ENCODE measurements at regions not wholly inside any gene's neighbourhood (a gene's known extent, or its start where the extent isn't known, plus 50 kb on each side); places are given as distances from the start of the nearest gene placed in this dataset.

DNA sequence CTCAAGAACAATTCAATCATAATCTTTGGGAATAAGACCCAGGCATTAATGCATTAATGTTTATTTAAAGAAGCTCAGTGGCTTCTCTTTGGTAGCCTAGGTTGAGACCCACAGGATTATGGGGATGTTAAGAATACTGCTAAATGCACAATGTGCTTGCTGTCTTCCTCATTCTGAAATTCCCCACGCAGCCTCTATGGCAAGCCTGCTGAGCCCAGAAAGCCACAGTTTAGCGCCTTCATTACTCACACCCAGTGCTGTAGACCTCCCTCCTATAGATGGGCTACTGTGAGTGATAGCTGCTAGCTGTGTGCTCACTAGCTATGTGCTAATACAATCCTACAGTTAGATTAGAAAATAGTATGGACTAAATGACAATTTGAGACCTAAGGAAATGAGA, 90.6 kb downstream of the TNFSF13B start:
- H3K4me1 Mint-ChIP-seq (ENCODE audit: low read depth), result no peaks in the 10 kb centered on the region
- no peaks in the 10 kb centered on the region for H3K9me3 Mint-ChIP-seq
- peaks cover 4% of the 10 kb centered on the region for H3K27me3 Mint-ChIP-seq
- H3K36me3 Mint-ChIP-seq (ENCODE audit: low read depth), result no peaks in the 10 kb centered on the region
- no peak overlapping the region for H3K27ac Mint-ChIP-seq
- H3K4me3 Mint-ChIP-seq, result no peak overlapping the region

DNA sequence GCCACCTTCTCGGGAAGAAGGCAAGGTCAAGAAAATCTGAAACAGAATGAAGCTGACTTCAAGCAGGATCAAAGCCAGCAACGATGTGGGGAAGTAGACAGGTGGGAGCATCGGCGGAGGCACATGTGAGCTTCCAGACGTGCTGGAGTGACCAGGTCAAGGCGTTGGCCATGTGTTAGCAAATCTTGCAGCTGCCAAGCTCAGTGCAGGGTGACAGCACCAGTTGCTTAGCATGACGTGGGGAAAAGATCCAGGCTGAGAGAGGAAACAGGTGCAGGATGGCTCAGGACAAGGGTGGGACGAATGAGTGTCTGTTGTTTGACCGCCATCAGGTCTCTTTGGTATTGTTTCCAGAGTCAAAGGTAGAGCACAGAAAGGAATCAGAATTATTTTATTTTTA, 92.3 kb downstream of the TNFSF13B start:
- no peak overlapping the region for H3K27ac Mint-ChIP-seq
- H3K36me3 Mint-ChIP-seq (ENCODE audit: low read depth), result no peaks in the 10 kb centered on the region
- no peaks in the 10 kb centered on the region for H3K4me1 Mint-ChIP-seq (ENCODE audit: low read depth)
- no peak overlapping the region for H3K4me3 Mint-ChIP-seq
- peaks cover 4% of the 10 kb centered on the region for H3K27me3 Mint-ChIP-seq
- no peaks in the 10 kb centered on the region for H3K9me3 Mint-ChIP-seq

DNA sequence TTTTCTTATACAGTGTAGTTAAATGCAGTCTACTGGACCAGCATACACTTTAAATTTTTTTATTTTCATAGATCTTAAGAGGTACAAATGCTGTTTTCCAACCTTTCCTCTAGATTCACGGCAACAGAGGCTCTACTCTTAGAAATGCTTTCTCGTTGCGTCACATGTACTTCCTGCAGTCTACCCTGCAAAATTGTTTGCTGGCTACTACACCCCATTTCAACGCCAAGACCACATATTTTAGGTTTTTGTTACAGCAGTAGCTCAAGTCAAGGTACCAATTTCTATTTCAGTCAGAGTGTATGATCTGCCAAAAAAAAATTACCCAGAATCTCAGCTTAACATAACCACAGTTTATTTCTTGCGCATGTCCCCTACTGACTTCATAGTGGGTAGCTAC, 94.1 kb downstream of the TNFSF13B start:
- H3K4me3 Mint-ChIP-seq, result no peak overlapping the region
- peaks cover 4% of the 10 kb centered on the region for H3K27me3 Mint-ChIP-seq
- H3K4me1 Mint-ChIP-seq (ENCODE audit: low read depth), result no peaks in the 10 kb centered on the region
- no peaks in the 10 kb centered on the region for H3K36me3 Mint-ChIP-seq (ENCODE audit: low read depth)
- no peaks in the 10 kb centered on the region for H3K9me3 Mint-ChIP-seq
- no peak overlapping the region for H3K27ac Mint-ChIP-seq

DNA sequence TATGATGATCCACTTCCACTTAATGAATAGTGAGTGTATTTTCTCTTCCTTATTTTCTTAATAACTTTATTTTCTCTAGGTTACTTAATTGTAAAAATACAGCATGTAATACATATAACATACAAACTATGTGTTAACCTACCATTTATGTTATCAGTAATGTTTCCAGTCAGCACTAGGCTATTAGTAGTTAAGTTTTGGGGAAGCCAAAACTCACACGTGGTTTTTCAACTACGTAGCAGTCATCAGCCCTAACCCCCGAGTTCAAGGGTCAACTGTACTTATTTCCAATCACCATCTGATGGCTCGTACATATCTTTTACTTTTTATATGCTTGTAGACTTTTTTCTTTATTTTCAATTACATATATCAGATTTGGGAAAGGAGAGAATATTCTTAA, 95.7 kb downstream of the TNFSF13B start:
- Mint-ChIP-seq H3K27me3 (peaks cover 4% of the 10 kb centered on the region), H3K4me1 (ENCODE audit: low read depth) (no peaks in the 10 kb centered on the region), H3K36me3 (ENCODE audit: low read depth) (no peaks in the 10 kb centered on the region), H3K27ac (no peak overlapping the region), H3K4me3 (no peak overlapping the region), H3K9me3 (no peaks in the 10 kb centered on the region)

DNA sequence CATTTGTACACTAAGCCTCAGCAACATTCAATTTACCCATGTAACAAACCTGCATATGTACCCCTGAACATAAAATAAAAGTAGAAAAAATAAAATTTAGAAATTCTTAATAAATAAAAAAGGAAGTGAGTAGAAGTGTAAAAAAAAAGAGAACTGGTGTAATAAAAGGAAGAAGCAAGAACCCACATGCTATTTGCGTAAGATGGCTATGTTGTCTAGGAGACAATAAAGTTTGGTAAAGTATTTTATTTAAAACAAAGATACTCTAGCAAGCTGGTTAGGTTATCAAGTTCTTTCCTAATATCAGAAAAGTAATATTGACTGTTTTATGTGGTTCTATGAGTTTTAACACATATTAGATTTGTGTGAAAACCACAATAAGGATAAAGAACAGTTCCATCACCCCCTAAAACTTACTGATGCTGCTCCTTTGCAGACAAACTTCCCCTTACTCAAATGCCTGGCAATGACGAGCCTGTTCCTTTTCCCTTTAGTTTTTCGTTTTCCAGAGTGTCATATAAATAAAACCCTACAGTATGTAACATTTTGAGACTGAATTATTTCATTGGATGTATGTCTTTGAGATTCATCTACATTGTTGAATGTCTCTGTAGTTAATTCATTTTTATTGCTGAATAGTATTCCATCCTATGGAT, 98.9 kb downstream of the TNFSF13B start:
- Mint-ChIP-seq H3K4me1 (ENCODE audit: low read depth) (no peaks in the 10 kb centered on the region), H3K4me3 (no peak overlapping the region), H3K27ac (no peak overlapping the region), H3K27me3 (peaks cover 9% of the 10 kb centered on the region), H3K36me3 (ENCODE audit: low read depth) (no peaks in the 10 kb centered on the region), H3K9me3 (no peaks in the 10 kb centered on the region)

DNA sequence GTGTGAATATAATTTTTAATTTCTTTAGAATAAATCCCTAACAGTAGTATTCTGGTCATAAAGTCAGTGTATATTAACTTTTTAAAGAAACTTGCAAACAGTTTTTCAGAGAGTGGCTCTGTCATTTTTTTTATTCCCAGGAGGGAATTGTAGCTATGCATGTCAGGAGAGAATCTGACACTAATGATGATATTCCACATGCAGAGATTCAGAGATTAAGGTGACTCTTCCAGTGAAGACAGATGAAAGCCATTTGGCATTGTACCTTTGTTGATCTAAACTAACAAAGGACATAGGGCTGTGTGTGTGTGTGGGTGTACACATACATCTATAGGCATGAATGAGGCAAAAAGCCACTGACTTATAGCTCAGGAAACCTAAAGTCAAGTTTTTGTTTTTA, 99.9 kb downstream of the TNFSF13B start:
- no peak overlapping the region for H3K4me3 Mint-ChIP-seq
- no peaks in the 10 kb centered on the region for H3K9me3 Mint-ChIP-seq
- H3K36me3 Mint-ChIP-seq (ENCODE audit: low read depth), result no peaks in the 10 kb centered on the region
- no peaks in the 10 kb centered on the region for H3K4me1 Mint-ChIP-seq (ENCODE audit: low read depth)
- H3K27ac Mint-ChIP-seq, result no peak overlapping the region
- H3K27me3 Mint-ChIP-seq, result peaks cover 6% of the 10 kb centered on the region

DNA sequence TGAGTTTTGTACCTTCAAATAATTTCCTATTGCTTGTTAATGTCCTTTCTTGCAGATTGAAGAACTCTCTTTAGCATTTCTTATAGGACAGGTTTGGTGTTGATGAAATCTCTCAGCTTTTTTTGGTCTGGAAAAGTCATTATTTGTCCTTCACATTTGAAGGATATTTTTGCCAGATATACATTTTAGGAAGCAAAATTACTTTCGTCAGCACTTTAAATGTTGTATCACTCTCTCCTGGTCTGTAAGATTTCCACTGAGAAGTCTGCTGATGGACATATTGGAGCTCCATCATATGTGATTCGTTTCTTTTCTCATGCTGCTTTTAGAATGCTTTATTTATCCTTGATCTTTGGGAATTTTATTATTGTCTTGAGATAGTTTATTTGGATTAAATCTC, 105.5 kb downstream of the TNFSF13B start:
- H3K27me3 Mint-ChIP-seq, result peaks cover 4% of the 10 kb centered on the region
- no peak overlapping the region for H3K4me3 Mint-ChIP-seq
- no peak overlapping the region for H3K27ac Mint-ChIP-seq
- no peaks in the 10 kb centered on the region for H3K9me3 Mint-ChIP-seq
- H3K4me1 Mint-ChIP-seq (ENCODE audit: low read depth), result no peaks in the 10 kb centered on the region
- no peaks in the 10 kb centered on the region for H3K36me3 Mint-ChIP-seq (ENCODE audit: low read depth)

DNA sequence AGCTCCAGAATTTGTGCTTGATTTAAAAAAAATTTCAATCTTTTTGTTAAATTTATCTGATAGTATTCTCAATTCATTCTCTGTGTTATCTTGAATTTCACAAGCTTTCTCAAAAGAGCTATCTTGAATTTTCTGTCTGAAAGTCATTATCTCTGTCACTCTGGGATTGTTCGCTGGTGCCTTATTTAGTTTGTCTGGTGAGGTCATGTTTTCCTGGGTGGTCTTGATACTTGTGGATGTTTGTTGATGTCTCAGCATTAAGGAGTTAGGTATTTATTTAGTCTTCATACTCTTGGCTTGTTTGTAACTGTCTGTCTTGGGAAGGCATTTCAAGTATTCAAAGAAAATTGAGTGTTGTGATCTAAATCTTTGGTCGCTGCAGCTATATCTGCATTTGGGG, 106.3 kb downstream of the TNFSF13B start:
- Mint-ChIP-seq H3K4me3 (no peak overlapping the region), H3K27ac (no peak overlapping the region), H3K9me3 (no peaks in the 10 kb centered on the region), H3K27me3 (peaks cover 4% of the 10 kb centered on the region), H3K4me1 (ENCODE audit: low read depth) (no peaks in the 10 kb centered on the region), H3K36me3 (ENCODE audit: low read depth) (no peaks in the 10 kb centered on the region)

DNA sequence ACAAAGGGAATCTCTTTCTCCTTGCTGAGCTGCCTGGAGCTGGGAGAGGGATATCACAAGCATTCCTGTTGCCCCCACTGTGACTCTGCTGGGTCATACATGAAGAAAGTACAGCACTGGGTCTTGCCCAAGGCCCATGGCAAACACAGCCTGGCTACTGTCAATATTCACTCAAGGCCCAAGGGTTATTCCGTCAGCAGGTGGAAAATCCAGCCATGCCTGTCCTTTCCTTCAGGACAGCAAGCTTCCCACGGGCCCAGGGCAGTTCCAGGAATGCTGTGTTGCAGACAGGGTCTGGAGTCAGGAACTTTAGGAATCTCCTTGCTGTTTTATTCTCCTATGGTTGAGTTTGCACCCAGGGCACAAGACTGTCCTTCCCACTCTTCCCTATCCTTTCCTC, 106.8 kb downstream of the TNFSF13B start:
- Mint-ChIP-seq H3K36me3 (ENCODE audit: low read depth) (no peaks in the 10 kb centered on the region), H3K27me3 (no peaks in the 10 kb centered on the region), H3K4me3 (no peak overlapping the region), H3K27ac (no peak overlapping the region), H3K9me3 (no peaks in the 10 kb centered on the region), H3K4me1 (ENCODE audit: low read depth) (no peaks in the 10 kb centered on the region)

DNA sequence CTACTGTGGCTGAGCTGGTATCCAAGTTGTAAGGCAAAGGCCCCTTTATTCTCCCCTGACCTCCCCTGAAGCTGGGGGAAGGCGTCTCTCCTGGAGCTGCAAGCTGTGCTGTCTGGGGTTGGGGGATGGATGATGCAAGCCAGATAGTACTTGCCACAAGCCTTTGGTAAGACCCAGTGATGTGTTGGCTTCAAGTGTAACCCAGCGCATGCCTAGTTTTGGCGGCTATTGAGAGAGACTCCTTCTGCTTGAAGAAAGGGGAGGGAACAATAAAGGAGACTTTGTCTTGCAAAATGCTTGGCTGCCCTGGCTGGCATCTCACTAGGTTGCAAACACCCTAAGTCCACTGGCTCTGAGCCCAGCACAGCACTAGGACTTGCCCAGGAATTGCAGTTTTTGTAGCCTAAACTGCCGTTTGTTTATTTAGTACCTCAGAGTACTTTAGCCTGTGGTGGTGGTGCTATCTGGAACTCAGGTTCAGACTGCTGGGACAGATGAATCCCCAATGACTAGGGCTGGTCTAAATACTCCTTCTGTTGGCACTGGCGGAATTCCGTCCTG, 108.2 kb downstream of the TNFSF13B start:
- H3K27ac Mint-ChIP-seq, result no peak overlapping the region
- no peaks in the 10 kb centered on the region for H3K27me3 Mint-ChIP-seq
- H3K4me3 Mint-ChIP-seq, result no peak overlapping the region
- no peaks in the 10 kb centered on the region for H3K9me3 Mint-ChIP-seq
- no peaks in the 10 kb centered on the region for H3K4me1 Mint-ChIP-seq (ENCODE audit: low read depth)
- H3K36me3 Mint-ChIP-seq (ENCODE audit: low read depth), result no peaks in the 10 kb centered on the region

DNA sequence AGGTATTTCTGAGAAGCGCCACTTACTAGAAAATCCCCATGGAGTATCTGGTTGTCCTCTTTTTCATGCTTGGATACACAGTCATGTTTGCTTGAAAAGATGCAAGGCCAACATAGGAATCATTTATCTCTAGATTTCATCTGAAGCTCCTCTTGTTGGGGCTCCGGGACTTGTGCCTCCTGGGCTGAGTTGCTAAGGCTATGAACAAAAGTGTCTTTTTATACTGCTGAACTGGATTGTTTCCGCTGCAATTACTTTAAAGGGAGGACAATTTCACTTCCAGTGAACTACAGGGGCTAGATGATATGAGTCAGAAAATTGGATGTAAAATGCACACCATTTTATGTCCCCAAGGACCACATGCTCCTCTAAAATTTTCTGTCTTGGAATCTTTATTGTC, 114.1 kb downstream of the TNFSF13B start:
- Mint-ChIP-seq H3K27ac (no peak overlapping the region), H3K9me3 (no peaks in the 10 kb centered on the region), H3K27me3 (no peaks in the 10 kb centered on the region), H3K4me1 (ENCODE audit: low read depth) (no peaks in the 10 kb centered on the region), H3K4me3 (no peak overlapping the region), H3K36me3 (ENCODE audit: low read depth) (no peaks in the 10 kb centered on the region)

DNA sequence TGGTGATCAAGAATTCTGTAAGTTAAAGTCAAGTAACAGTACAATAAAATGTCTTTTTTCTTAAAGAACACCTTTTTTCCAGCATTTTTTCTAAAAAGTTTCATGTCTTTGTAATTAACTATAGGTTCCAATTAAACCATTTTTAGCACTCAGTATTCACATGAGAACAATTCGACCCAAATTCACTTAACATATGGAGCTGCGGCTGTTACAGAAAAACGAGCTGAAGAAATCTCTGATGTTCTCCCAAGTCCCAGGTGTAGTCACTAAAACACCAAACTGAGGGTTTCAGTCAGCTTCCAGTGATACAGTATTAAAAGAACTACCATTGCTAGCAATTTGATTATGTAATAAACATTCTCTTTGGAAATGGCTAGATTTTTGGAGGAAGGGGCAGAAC, 117.6 kb downstream of the TNFSF13B start:
- no peaks in the 10 kb centered on the region for H3K9me3 Mint-ChIP-seq
- no peaks in the 10 kb centered on the region for H3K27me3 Mint-ChIP-seq
- no peak overlapping the region for H3K27ac Mint-ChIP-seq
- H3K36me3 Mint-ChIP-seq (ENCODE audit: low read depth), result no peaks in the 10 kb centered on the region
- H3K4me1 Mint-ChIP-seq (ENCODE audit: low read depth), result no peaks in the 10 kb centered on the region
- no peak overlapping the region for H3K4me3 Mint-ChIP-seq

DNA sequence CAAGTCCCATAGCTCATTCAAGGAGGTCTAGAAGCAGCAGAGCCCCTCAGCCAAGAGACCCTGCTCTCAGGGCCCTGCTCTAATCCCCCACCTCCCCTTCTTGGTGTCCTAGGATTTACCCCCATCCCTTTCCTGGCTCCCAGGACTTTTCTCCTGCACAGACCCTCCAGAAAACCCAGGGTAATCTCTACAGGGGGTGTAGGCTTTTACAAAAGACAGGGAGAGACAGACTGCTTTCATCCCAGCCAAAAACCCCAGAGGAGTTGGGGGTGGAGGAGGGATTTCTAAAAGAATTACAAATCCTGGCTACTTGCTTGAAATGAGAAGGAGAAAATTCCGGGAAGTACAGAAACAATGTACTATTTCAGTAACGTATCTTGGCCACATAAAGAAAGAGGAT, 133.3 kb downstream of the TNFSF13B start:
- H3K36me3 Mint-ChIP-seq (ENCODE audit: low read depth), result no peaks in the 10 kb centered on the region
- peaks cover 6% of the 10 kb centered on the region for H3K4me1 Mint-ChIP-seq (ENCODE audit: low read depth)
- no peaks in the 10 kb centered on the region for H3K27me3 Mint-ChIP-seq
- H3K9me3 Mint-ChIP-seq, result no peaks in the 10 kb centered on the region
- H3K27ac Mint-ChIP-seq, result no peak overlapping the region
- no peak overlapping the region for H3K4me3 Mint-ChIP-seq

DNA sequence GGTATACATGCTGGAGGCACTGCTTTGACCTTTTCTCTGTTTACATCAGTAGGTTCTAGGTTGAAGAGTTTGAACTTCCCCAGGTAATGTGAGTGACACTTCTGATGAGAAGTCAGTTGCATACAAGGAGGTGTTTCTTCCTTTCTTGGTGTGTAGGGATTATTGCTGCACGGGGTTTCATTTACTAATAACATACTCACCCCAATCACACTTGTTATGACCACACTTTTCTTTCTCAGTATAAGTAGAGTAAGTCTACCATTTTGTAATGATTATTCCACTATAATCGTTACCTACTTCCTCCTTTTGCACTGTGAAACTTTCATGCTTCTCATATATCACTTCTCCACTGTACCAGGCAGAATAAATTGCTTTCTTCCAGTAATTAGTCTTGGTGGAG, 138.0 kb downstream of the TNFSF13B start:
- Mint-ChIP-seq H3K27ac (no peak overlapping the region), H3K9me3 (peaks cover 1% of the 10 kb centered on the region), H3K4me1 (ENCODE audit: low read depth) (peaks cover 35% of the 10 kb centered on the region), H3K4me3 (no peak overlapping the region), H3K36me3 (ENCODE audit: low read depth) (no peaks in the 10 kb centered on the region), H3K27me3 (no peaks in the 10 kb centered on the region)

DNA sequence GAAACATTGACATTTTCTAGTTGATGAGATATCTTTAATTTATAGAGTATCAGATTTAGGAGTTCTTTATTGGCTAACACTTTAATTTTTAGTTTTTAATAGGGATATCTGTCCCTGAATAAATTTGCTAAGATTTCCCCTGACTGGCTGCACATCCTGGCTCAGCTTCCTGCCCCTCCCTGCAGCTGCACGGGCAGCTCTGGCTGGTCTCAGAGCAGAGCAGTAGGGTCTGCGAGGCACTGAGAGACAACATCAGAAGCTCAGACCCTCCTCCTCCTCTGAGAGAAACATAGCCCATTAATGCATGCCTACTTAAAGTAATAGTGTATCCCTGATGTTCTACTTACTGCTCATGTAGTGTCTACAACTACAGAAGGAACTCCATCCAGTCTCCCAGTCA, 139.2 kb downstream of the TNFSF13B start:
- Mint-ChIP-seq H3K27ac (no peak overlapping the region), H3K4me3 (no peak overlapping the region), H3K4me1 (ENCODE audit: low read depth) (peaks cover 35% of the 10 kb centered on the region), H3K36me3 (ENCODE audit: low read depth) (no peaks in the 10 kb centered on the region), H3K27me3 (no peaks in the 10 kb centered on the region), H3K9me3 (peaks cover 4% of the 10 kb centered on the region)

DNA sequence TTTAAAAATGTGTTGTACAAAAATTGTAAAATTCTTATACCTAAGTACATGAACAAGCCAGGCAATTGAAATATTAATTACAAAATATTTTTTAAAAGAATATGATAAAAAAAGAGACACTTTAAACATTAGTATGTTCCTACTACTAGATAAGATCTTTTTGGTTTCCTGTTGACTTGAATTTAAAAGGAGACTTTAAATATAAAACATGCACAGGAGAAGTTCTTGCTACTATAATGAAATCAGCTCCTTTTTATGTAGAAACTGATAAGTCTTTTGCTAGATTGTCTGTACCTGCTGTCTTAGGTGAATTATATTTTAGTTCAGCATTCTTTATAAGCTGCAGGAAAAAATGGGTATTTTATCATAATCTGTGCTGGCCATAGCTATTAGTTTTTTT, 140.2 kb downstream of the TNFSF13B start:
- no peak overlapping the region for H3K27ac Mint-ChIP-seq
- H3K4me1 Mint-ChIP-seq (ENCODE audit: low read depth), result peaks cover 35% of the 10 kb centered on the region
- H3K27me3 Mint-ChIP-seq, result no peaks in the 10 kb centered on the region
- peaks cover 4% of the 10 kb centered on the region for H3K9me3 Mint-ChIP-seq
- no peaks in the 10 kb centered on the region for H3K36me3 Mint-ChIP-seq (ENCODE audit: low read depth)
- no peak overlapping the region for H3K4me3 Mint-ChIP-seq
